WTC11 (cell line): ENCODE measurements at regions not wholly inside any gene's neighbourhood (a gene's known extent, or its start where the extent isn't known, plus 50 kb on each side); places are given as distances from the start of the nearest gene placed in this dataset.

Experiments
- ATAC-seq: fragments of 200-7000 bp; cut with Tn5 transposase; 2 replicates; pipeline ENCODE4 v1.10.0; 2021; ENCODE audit warnings: mild to moderate bottlenecking, moderate library complexity
- CTCF ChIA-PET: fragments of 300-600 bp; sonication (Branson Sonifier 250); formaldehyde crosslinking; loops from one replicate; lab custom pipeline; 2021; ENCODE audit warnings: antibody characterized with exemption; lab: Charles Lee
- POLR2A ChIA-PET: fragments of 350-600 bp; sonication (Branson Sonifier 250); formaldehyde crosslinking; loops from one replicate; lab custom pipeline; 2021; ENCODE audit warnings: antibody characterized with exemption; lab: Charles Lee
- DNase-seq: peaks from one replicate; pipeline ENCODE4 v3.0.0; 2021; ENCODE audit warnings: low spot score
- H3K27ac Mint-ChIP-seq: 2 replicates; pipeline ENCODE4 v1.8.0; 2021; ENCODE audit warnings: mixed read lengths
- H3K27me3 Mint-ChIP-seq: 2 replicates; pipeline ENCODE4 v1.8.0; 2021; ENCODE audit warnings: low read depth, mild to moderate bottlenecking, moderate library complexity, mixed read lengths
- H3K36me3 Mint-ChIP-seq: 2 replicates; pipeline ENCODE4 v1.8.0; 2021; ENCODE audit warnings: mixed read lengths
- H3K4me1 Mint-ChIP-seq: 2 replicates; pipeline ENCODE4 v1.8.0; 2022; ENCODE audit warnings: mixed read lengths
- H3K4me3 Mint-ChIP-seq: 2 replicates; pipeline ENCODE4 v1.8.0; 2021; ENCODE audit warnings: mild to moderate bottlenecking, moderate library complexity, mixed read lengths
- H3K9me3 Mint-ChIP-seq: 2 replicates; pipeline ENCODE4 v1.8.0; 2021; ENCODE audit warnings: mixed read lengths
- ATF1 ChIP-seq: sonication (generic); formaldehyde crosslinking; IDR thresholded peaks from 2 replicates; pipeline ENCODE4 v1.8.1; 2023; ENCODE audit warnings: mild to moderate bottlenecking, moderate library complexity, missing genetic modification reagents
- ERG ChIP-seq: fragments of 250-450 bp; sonication (Bioruptor Pico); IDR thresholded peaks from 2 replicates; pipeline ENCODE4 v1.8.0; 2021; ENCODE audit warnings: mild to moderate bottlenecking
- ETV6 ChIP-seq: sonication (generic); formaldehyde crosslinking; IDR thresholded peaks from 2 replicates; pipeline ENCODE4 v1.8.1; 2022; ENCODE audit warnings: mild to moderate bottlenecking, missing genetic modification reagents
- FOXJ3 ChIP-seq: sonication (generic); formaldehyde crosslinking; IDR thresholded peaks from 2 replicates; pipeline ENCODE4 v1.9.0; 2021; ENCODE audit warnings: missing genetic modification reagents, mild to moderate bottlenecking, borderline replicate concordance
- FOXP4 ChIP-seq: sonication (generic); formaldehyde crosslinking; IDR thresholded peaks from 2 replicates; pipeline ENCODE4 v1.8.0; 2022; ENCODE audit warnings: mild to moderate bottlenecking, missing genetic modification reagents
- HMGXB4 ChIP-seq: sonication (generic); formaldehyde crosslinking; IDR thresholded peaks from 2 replicates; pipeline ENCODE4 v1.8.1; 2023; ENCODE audit warnings: mild to moderate bottlenecking, moderate library complexity, missing genetic modification reagents
- KAT7 ChIP-seq: sonication (generic); formaldehyde crosslinking; IDR thresholded peaks from 2 replicates; pipeline ENCODE4 v1.8.1; 2023; ENCODE audit warnings: missing genetic modification reagents, mild to moderate bottlenecking, borderline replicate concordance
- MLX ChIP-seq: sonication (generic); formaldehyde crosslinking; IDR thresholded peaks from 2 replicates; pipeline ENCODE4 v1.8.1; 2023; ENCODE audit warnings: mild to moderate bottlenecking, missing genetic modification reagents, moderate library complexity
- NFYB ChIP-seq: sonication (generic); formaldehyde crosslinking; conservative IDR thresholded peaks from 2 replicates; pipeline ENCODE4 v1.8.0; 2022; ENCODE audit warnings: low read depth, missing genetic modification reagents
- NR3C1 ChIP-seq: sonication (generic); formaldehyde crosslinking; conservative IDR thresholded peaks from 2 replicates; pipeline ENCODE4 v1.8.1; 2023; ENCODE audit warnings: low read depth, mild to moderate bottlenecking, missing genetic modification reagents
- PREB ChIP-seq: sonication (generic); formaldehyde crosslinking; IDR thresholded peaks from 2 replicates; pipeline ENCODE4 v1.8.1; 2022; ENCODE audit warnings: mild to moderate bottlenecking, missing genetic modification reagents, moderate library complexity, borderline replicate concordance
- SMAD3 ChIP-seq: sonication (generic); formaldehyde crosslinking; IDR thresholded peaks from 2 replicates; pipeline ENCODE4 v1.8.0; 2022; ENCODE audit warnings: missing genetic modification reagents, mild to moderate bottlenecking, borderline replicate concordance
- ZNF121 ChIP-seq: sonication (generic); formaldehyde crosslinking; IDR thresholded peaks from 2 replicates; pipeline ENCODE4 v1.8.0; 2023; ENCODE audit warnings: missing genetic modification reagents
- ZNF263 ChIP-seq: sonication (generic); formaldehyde crosslinking; IDR thresholded peaks from 2 replicates; pipeline ENCODE4 v1.8.1; 2022; ENCODE audit warnings: low read depth, mild to moderate bottlenecking, moderate library complexity, missing genetic modification reagents
- ZNF532 ChIP-seq: fragments of 250-450 bp; sonication (Bioruptor Pico); IDR thresholded peaks from 2 replicates; pipeline ENCODE4 v1.9.0; 2021; ENCODE audit warnings: mild to moderate bottlenecking, borderline replicate concordance
- ZNF671 ChIP-seq: fragments of 250-450 bp; sonication (Bioruptor Pico); IDR thresholded peaks from 2 replicates; pipeline ENCODE4 v1.8.0; 2021; ENCODE audit warnings: mild to moderate bottlenecking
- TF ChIP-seq, protein P1 (sequence below): sonication (generic); formaldehyde crosslinking; IDR thresholded peaks from 2 replicates; pipeline ENCODE4 v1.8.1; 2022; ENCODE audit warnings: missing genetic modification reagents, borderline replicate concordance

DNA sequence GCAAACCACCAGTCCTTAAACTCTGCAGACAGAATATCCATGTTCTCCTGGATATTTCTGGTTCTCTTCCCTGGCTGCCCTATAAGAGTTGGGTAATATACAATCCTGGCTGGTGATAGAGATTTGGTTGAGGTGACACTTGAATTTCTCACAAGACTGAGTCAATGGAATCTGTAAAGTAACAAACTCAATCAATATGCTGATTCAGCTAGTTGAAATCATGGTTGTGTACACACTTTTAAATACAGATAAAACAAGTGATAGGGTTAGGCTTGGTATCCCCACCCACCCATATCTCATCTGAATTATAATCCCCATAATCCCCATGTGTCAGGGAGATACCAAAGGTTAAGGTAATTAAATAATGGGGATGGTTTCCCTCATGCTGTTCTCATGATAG, 349.2 kb upstream of the MAD2L1 start:
- no peak for TF ChIP-seq ATF1 (CRISPR knock-in tag)
- TF ChIP-seq ZNF671 (CRISPR knock-in tag): no peak
- TF ChIP-seq, protein P1, sequence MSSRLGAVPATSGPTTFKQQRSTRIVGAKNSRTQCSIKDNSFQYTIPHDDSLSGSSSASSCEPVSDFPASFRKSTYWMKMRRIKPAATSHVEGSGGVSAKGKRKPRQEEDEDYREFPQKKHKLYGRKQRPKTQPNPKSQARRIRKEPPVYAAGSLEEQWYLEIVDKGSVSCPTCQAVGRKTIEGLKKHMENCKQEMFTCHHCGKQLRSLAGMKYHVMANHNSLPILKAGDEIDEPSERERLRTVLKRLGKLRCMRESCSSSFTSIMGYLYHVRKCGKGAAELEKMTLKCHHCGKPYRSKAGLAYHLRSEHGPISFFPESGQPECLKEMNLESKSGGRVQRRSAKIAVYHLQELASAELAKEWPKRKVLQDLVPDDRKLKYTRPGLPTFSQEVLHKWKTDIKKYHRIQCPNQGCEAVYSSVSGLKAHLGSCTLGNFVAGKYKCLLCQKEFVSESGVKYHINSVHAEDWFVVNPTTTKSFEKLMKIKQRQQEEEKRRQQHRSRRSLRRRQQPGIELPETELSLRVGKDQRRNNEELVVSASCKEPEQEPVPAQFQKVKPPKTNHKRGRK (CRISPR knock-in tag): no peak
- no peak for TF ChIP-seq ETV6 (CRISPR knock-in tag)
- no peak for TF ChIP-seq NR3C1 (CRISPR knock-in tag)
- no peak for TF ChIP-seq ZNF532 (CRISPR knock-in tag)
- no peak for TF ChIP-seq ZNF263 (CRISPR knock-in tag)
- no peak for TF ChIP-seq SMAD3
- no peak for TF ChIP-seq KAT7 (CRISPR knock-in tag)
- no peak for TF ChIP-seq ERG
- TF ChIP-seq NFYB (CRISPR knock-in tag): no peak
- no peak for TF ChIP-seq FOXP4 (CRISPR knock-in tag)
- no peak for TF ChIP-seq MLX
- TF ChIP-seq HMGXB4 (CRISPR knock-in tag): no peak
- ATAC-seq: no peak
- H3K36me3 Mint-ChIP-seq: peaks cover 7% of the 10 kb centered on the region
- ChIA-PET CTCF (no interaction called here), POLR2A (no interaction called here)
- no peak for DNase-seq
- no peak overlapping the region for H3K4me3 Mint-ChIP-seq
- peaks cover 39% of the 10 kb centered on the region for H3K9me3 Mint-ChIP-seq
- no peak overlapping the region for H3K27ac Mint-ChIP-seq
- H3K27me3 Mint-ChIP-seq: no peaks in the 10 kb centered on the region
- no peaks in the 10 kb centered on the region for H3K4me1 Mint-ChIP-seq

DNA sequence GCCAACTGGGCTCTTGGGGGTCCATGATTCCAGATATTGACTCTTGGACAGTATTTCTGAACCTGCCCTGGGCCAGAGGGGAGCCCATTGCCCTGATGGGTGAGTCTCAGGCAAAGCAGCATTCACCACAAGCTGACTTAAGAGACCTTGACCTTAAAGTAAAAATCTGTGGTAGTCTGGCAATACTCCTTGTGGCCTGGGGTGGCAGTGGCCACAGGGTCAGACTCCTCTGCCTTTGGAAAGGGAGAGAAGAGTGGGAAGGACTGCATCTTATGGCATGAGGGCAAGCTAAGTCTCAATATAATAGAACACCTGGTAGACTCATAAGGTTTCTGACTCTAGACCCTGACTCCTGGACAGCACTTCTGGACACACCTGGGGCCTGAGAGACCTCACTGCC, 340.3 kb upstream of the MAD2L1 start:
- no peak for DNase-seq
- ATAC-seq: peak; percentile 87
- Mint-ChIP-seq H3K27me3 (no peaks in the 10 kb centered on the region), H3K36me3 (no peaks in the 10 kb centered on the region), H3K4me1 (peaks cover 2% of the 10 kb centered on the region), H3K4me3 (no peak overlapping the region), H3K27ac (no peak overlapping the region), H3K9me3 (peaks cover 19% of the 10 kb centered on the region)
- POLR2A ChIA-PET: no interaction called here
- CTCF ChIA-PET: no interaction called here
- TF ChIP-seq ZNF121 (CRISPR knock-in tag): no peak
- no peak for TF ChIP-seq FOXP4 (CRISPR knock-in tag)
- TF ChIP-seq FOXJ3 (CRISPR knock-in tag): no peak
- TF ChIP-seq PREB (CRISPR knock-in tag): no peak
